ENCODE measurements at regions not wholly inside any gene's neighbourhood (a gene's known extent, or its start where the extent isn't known, plus 50 kb on each side); places are given as distances from the start of the nearest gene placed in this dataset.

DNA sequence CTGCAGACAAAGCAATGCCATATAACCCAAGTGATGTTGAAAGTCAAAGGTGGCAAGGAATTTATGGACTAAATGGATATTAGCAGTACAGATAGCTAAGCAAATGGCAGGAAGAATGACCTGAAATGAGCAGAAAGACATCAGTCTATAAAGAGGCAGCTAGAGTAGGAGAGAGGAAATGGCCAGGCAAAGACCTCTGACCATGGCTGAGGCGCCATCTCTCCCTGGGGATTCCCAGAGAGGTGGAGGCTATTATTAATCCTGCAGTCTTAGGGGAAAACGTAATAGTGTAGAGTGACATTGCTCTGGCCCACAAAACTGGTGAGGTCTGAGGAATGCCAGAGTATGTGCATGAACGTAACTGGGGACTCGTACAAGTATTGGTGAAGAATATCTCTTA is 563.6 kb upstream of the PRMT6 start:
- no peaks in the 10 kb centered on the region for H3K36me3 ChIP-seq
- 77 to 86% methylated on average over 4 of the region's 4 CpGs for WGBS, 2 donors

DNA sequence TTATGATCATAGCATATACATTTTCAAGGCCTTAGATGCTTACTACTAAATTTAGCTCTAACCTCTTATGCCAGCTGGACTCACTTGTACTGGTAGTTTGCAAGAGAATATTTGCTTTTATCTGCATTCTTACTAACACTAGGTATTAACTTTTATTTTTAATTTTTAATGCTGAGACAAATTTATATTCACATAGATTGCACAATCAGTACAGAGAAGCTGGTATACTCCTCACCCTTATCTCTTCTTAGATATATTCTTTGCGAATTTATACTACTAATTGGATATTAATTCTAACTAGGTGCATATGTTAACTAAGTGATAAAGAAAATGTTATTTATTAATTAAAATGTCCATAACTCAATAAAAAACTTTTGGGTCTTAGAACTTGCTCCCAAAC is 561.8 kb upstream of the PRMT6 start:
- ATAC-seq (ENCODE audit: low FRiP score in 2 of 2) (no peak), DNase-seq (no peak)
- H3K27me3 ChIP-seq, result no peaks in the 10 kb centered on the region
- H3K36me3 ChIP-seq, result no peaks in the 10 kb centered on the region
- WGBS, 2 donors, result 92 to 93% methylated on average over 1 of the region's 1 CpG
- TF ChIP-seq, protein P1, sequence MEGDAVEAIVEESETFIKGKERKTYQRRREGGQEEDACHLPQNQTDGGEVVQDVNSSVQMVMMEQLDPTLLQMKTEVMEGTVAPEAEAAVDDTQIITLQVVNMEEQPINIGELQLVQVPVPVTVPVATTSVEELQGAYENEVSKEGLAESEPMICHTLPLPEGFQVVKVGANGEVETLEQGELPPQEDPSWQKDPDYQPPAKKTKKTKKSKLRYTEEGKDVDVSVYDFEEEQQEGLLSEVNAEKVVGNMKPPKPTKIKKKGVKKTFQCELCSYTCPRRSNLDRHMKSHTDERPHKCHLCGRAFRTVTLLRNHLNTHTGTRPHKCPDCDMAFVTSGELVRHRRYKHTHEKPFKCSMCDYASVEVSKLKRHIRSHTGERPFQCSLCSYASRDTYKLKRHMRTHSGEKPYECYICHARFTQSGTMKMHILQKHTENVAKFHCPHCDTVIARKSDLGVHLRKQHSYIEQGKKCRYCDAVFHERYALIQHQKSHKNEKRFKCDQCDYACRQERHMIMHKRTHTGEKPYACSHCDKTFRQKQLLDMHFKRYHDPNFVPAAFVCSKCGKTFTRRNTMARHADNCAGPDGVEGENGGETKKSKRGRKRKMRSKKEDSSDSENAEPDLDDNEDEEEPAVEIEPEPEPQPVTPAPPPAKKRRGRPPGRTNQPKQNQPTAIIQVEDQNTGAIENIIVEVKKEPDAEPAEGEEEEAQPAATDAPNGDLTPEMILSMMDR (IDR thresholded peaks at IDR 0.05), result no peak
- no peak for TF ChIP-seq POLR2A (IDR thresholded peaks at IDR 0.05)
- TF ChIP-seq POLR2AphosphoS5 (IDR thresholded peaks at IDR 0.05), result no peak
- TF ChIP-seq EP300 (IDR thresholded peaks at IDR 0.05), result no peak
- H3K4me3 ChIP-seq, result no peak overlapping the region
- no peaks in the 10 kb centered on the region for H3K9me3 ChIP-seq
- H3K27ac ChIP-seq, result no peak overlapping the region
- no peaks in the 10 kb centered on the region for H3K4me1 ChIP-seq

More for the DNA sequence above, 563.6 kb upstream of the PRMT6 start:
- no peak overlapping the region for H3K27ac ChIP-seq
- H3K4me3 ChIP-seq, result no peak overlapping the region
- H3K4me1 ChIP-seq, result no peaks in the 10 kb centered on the region
- DNase-seq (no peak), ATAC-seq (ENCODE audit: low FRiP score in 2 of 2) (no peak)
- H3K9me3 ChIP-seq, result no peaks in the 10 kb centered on the region
- H3K27me3 ChIP-seq, result no peaks in the 10 kb centered on the region
- TF ChIP-seq POLR2A (IDR thresholded peaks at IDR 0.05), result no peak
- TF ChIP-seq EP300 (IDR thresholded peaks at IDR 0.05), result no peak
- TF ChIP-seq, protein P1 (IDR thresholded peaks at IDR 0.05), result no peak
- TF ChIP-seq POLR2AphosphoS5 (IDR thresholded peaks at IDR 0.05), result no peak

DNA sequence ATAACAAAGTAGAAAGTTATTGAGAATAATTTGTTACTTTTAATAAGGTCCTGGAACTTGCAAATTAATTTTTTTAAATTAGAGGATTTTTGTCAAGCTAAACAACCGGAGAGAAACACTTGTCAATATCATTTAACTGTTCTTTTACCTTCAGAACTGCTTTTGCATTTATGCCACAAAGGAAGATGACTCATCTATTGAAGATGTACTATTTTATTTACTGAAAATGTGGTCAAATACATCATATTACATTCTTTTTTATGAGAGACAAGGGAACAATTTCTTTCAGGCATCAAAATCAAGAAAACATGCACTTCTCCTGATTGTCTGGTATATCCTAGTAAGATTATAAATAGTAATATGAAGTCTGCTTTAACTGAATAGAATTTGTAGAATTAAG is 558.2 kb upstream of the PRMT6 start:
- Histone ChIP-seq H3K9me3 (no peaks in the 10 kb centered on the region), H3K27me3 (no peaks in the 10 kb centered on the region), H3K36me3 (no peaks in the 10 kb centered on the region), H3K4me3 (no peak overlapping the region), H3K4me1 (no peaks in the 10 kb centered on the region), H3K27ac (no peak overlapping the region)
- ATAC-seq (ENCODE audit: low FRiP score in 2 of 2), result no peak
- TF ChIP-seq, protein P1 (IDR thresholded peaks at IDR 0.05), result no peak
- TF ChIP-seq POLR2AphosphoS5 (IDR thresholded peaks at IDR 0.05), result no peak
- no peak for TF ChIP-seq EP300 (IDR thresholded peaks at IDR 0.05)
- TF ChIP-seq POLR2A (IDR thresholded peaks at IDR 0.05), result no peak
- 84 to 88% methylated on average over 1 of the region's 1 CpG for WGBS, 2 donors
- DNase-seq, result no peak

DNA sequence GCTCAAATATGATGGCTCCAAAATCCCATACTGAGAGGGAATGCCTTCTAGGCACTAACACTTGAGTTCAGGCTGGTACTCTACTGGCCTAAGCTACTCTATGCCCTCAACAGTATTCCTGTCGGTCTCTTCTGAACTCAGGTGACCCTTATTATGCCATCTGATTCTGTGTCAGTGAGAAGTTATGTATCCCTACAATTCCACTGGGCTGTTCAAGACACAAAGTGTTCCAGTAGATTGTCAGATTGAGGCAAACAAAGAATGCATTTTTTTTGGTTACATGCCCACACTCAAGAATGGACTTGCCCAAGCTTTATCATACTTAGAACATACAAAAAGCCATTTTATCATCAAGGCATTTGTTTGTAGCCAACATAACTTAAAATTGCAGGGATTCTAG is 553.8 kb upstream of the PRMT6 start:
- Histone ChIP-seq H3K27ac (no peak overlapping the region), H3K36me3 (no peaks in the 10 kb centered on the region), H3K9me3 (no peaks in the 10 kb centered on the region), H3K27me3 (no peaks in the 10 kb centered on the region), H3K4me3 (no peak overlapping the region), H3K4me1 (no peaks in the 10 kb centered on the region)
- WGBS, 2 donors, result 64 to 86% methylated on average over 1 of the region's 1 CpG
- no peak for ATAC-seq (ENCODE audit: low FRiP score in 2 of 2)
- DNase-seq, result no peak
- TF ChIP-seq POLR2AphosphoS5 (IDR thresholded peaks at IDR 0.05) (no peak), EP300 (IDR thresholded peaks at IDR 0.05) (no peak), POLR2A (IDR thresholded peaks at IDR 0.05) (no peak)

DNA sequence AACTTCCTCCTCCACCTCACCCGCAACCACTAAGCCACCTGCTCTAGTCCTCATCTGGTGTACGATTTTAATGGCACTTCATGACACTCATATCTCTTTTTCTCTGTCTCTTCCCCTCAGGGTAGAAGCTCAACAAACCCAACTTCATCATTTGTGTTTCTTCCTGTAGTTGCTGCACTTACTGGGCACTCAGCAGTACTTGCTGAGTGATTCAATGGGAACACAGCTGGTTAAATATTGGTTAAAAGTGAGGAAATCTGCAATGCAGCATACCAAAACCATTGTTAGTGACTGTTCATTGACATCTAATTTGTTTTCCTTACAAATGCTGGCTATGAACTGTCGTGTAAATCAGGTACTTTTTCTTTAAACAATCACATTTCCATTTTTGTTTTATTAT is 541.1 kb upstream of the PRMT6 start:
- Histone ChIP-seq H3K27ac (no peak overlapping the region), H3K27me3 (no peaks in the 10 kb centered on the region), H3K4me3 (no peak overlapping the region), H3K36me3 (no peaks in the 10 kb centered on the region), H3K4me1 (no peaks in the 10 kb centered on the region), H3K9me3 (no peaks in the 10 kb centered on the region)
- no peak for TF ChIP-seq POLR2AphosphoS5 (IDR thresholded peaks at IDR 0.05)
- TF ChIP-seq, protein P1 (IDR thresholded peaks at IDR 0.05), result no peak
- TF ChIP-seq EP300 (IDR thresholded peaks at IDR 0.05), result no peak
- TF ChIP-seq POLR2A (IDR thresholded peaks at IDR 0.05), result no peak
- 28 to 55% methylated on average over 3 of the region's 3 CpGs for WGBS, 2 donors
- no peak for DNase-seq
- ATAC-seq (ENCODE audit: low FRiP score in 2 of 2), result no peak
